ENCODE measurements at regions not wholly inside any gene's neighbourhood (a gene's known extent, or its start where the extent isn't known, plus 50 kb on each side); places are given as distances from the start of the nearest gene placed in this dataset.

- CTCF ChIA-PET (ENCODE audit: low intra/inter-chr PET ratio, low total read pairs) = no interaction called here
- ATAC-seq = no peak
- no peak for TF ChIP-seq IRX3 (CRISPR knock-in tag; IDR thresholded peaks at IDR 0.05; ENCODE audit: borderline replicate concordance, low read depth)
- no peak for TF ChIP-seq ZNF557 (CRISPR knock-in tag; IDR thresholded peaks at IDR 0.05)
- no peak for TF ChIP-seq RFX3 (CRISPR knock-in tag; IDR thresholded peaks at IDR 0.05)
- no peak for TF ChIP-seq ZNF337 (CRISPR knock-in tag; IDR thresholded peaks at IDR 0.05; ENCODE audit: borderline replicate concordance, low read depth)
- TF ChIP-seq ZNF432 (CRISPR knock-in tag; IDR thresholded peaks at IDR 0.05; ENCODE audit: borderline replicate concordance) = no peak
- TF ChIP-seq KDM5A (IDR thresholded peaks at IDR 0.05; ENCODE audit: borderline replicate concordance, low read length) = no peak
- no peak for TF ChIP-seq ZBTB43 (CRISPR knock-in tag; conservative IDR thresholded peaks at IDR 0.05)
- TF ChIP-seq, protein P1, sequence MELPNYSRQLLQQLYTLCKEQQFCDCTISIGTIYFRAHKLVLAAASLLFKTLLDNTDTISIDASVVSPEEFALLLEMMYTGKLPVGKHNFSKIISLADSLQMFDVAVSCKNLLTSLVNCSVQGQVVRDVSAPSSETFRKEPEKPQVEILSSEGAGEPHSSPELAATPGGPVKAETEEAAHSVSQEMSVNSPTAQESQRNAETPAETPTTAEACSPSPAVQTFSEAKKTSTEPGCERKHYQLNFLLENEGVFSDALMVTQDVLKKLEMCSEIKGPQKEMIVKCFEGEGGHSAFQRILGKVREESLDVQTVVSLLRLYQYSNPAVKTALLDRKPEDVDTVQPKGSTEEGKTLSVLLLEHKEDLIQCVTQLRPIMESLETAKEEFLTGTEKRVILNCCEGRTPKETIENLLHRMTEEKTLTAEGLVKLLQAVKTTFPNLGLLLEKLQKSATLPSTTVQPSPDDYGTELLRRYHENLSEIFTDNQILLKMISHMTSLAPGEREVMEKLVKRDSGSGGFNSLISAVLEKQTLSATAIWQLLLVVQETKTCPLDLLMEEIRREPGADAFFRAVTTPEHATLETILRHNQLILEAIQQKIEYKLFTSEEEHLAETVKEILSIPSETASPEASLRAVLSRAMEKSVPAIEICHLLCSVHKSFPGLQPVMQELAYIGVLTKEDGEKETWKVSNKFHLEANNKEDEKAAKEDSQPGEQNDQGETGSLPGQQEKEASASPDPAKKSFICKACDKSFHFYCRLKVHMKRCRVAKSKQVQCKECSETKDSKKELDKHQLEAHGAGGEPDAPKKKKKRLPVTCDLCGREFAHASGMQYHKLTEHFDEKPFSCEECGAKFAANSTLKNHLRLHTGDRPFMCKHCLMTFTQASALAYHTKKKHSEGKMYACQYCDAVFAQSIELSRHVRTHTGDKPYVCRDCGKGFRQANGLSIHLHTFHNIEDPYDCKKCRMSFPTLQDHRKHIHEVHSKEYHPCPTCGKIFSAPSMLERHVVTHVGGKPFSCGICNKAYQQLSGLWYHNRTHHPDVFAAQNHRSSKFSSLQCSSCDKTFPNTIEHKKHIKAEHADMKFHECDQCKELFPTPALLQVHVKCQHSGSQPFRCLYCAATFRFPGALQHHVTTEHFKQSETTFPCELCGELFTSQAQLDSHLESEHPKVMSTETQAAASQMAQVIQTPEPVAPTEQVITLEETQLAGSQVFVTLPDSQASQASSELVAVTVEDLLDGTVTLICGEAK (IDR thresholded peaks at IDR 0.05) = no peak
- TF ChIP-seq, protein P1 (CRISPR knock-in tag; IDR thresholded peaks at IDR 0.05) = no peak
- TF ChIP-seq EP300 (IDR thresholded peaks at IDR 0.05; ENCODE audit: low read depth in 2 of 2, low read length in 2 of 2) = no peak
- no peak for TF ChIP-seq EP300 (CRISPR knock-in tag; IDR thresholded peaks at IDR 0.05; ENCODE audit: borderline replicate concordance)
- no peak for TF ChIP-seq SALL1 (CRISPR knock-in tag; IDR thresholded peaks at IDR 0.05)
- TF ChIP-seq PHB2 (IDR thresholded peaks at IDR 0.05; ENCODE audit: partially characterized antibody) = no peak
- no peak for TF ChIP-seq MTA1 (CRISPR knock-in tag; IDR thresholded peaks at IDR 0.05; ENCODE audit: borderline replicate concordance)
- no peak for TF ChIP-seq ZNF468 (CRISPR knock-in tag; IDR thresholded peaks at IDR 0.05)
These were observed 139.9 kb upstream of the KCNMB2 start for GRCh38 chr3:178396318-178396717.

More at GRCh38 chr3:178396318-178396717, 139.9 kb upstream of the KCNMB2 start:
- DNase-seq (ENCODE audit: low spot score) (no peak), FAIRE-seq (no peak)
- no TSS peak for BruUV-seq (replicated peaks)
- Histone ChIP-seq H3K4me2 (ENCODE audit: low read depth, low read length) (no peak overlapping the region), H3K36me3 (replicated peaks in 1 of 2; ENCODE audit: control insufficient read depth in 1 of 2, insufficient read depth in 2 of 2, low read length in 2 of 2) (no peaks in the 10 kb centered on the region), H2AFZ (ENCODE audit: low read length) (no peak overlapping the region), H3K4me3 (replicated peaks in 1 of 3; ENCODE audit: insufficient read depth in 1 of 3, low read depth in 2 of 3, low read length in 3 of 3) (no peak overlapping the region), H3K27me3 (ENCODE audit: control insufficient read depth in 1 of 2, insufficient read depth in 2 of 2, low read length in 2 of 2) (no peaks in the 10 kb centered on the region), H3K9ac (ENCODE audit: insufficient read depth, low read depth, low read length) (no peak overlapping the region), H3K79me2 (ENCODE audit: insufficient read depth, low read length) (no peaks in the 10 kb centered on the region), H3K9me3 (ENCODE audit: low read length) (no peaks in the 10 kb centered on the region), H3K27ac (ENCODE audit: extremely low read length, insufficient read depth, low read length) (no peak overlapping the region), H3K4me1 (ENCODE audit: insufficient read depth, low read length) (no peaks in the 10 kb centered on the region), H4K20me1 (ENCODE audit: insufficient read depth, low read length) (no peaks in the 10 kb centered on the region)
- WGBS (ENCODE audit: low lambda C conversion rate) = 0% methylated on average over 2 of the region's 2 CpGs
- intact Hi-C loops (cut with micrococcal nuclease; ENCODE audit: unreplicated experiment) (no loop called here), in situ Hi-C loops (cut with HindIII; ENCODE audit: extremely low pct_ligation_motif_present, low pct_unique_long_range_greater_than_20kb) (no loop called here)
- POLR2A ChIA-PET = no interaction called here
